OCI-LY7 (cell line): ENCODE measurements at regions not wholly inside any gene's neighbourhood (a gene's known extent, or its start where the extent isn't known, plus 50 kb on each side); places are given as distances from the start of the nearest gene placed in this dataset.
"Not testable (repeated sequence)": the region's sequence is repeated elsewhere in the genome, so short reads cannot be mapped to it uniquely, and the experiment has no call there.

ENCODE experiments used
- BruUV-seq: library from RNA; stranded (reverse); fragments of 400-500 nt; replicated peaks from 2 replicates; lab custom pipeline; 2021; lab: Mats Ljungman, UMichigan
- CTCF ChIA-PET: fragments of 300-600 bp; sonication (Branson Sonifier 250); formaldehyde crosslinking; loops from one replicate; lab custom pipeline; 2022; ENCODE audit warnings: antibody characterized with exemption; ENCODE audit not compliant: unreplicated experiment; lab: Charles Lee
- POLR2A ChIA-PET: fragments of 300-600 bp; sonication (Branson Sonifier 250); formaldehyde crosslinking; loops from one replicate; lab custom pipeline; 2022; ENCODE audit warnings: antibody characterized with exemption; lab: Charles Lee
- DNase-seq: peaks from one replicate; pipeline ENCODE4 v3.0.0-alpha.2; 2015; ENCODE audit warnings: low spot score
- H2AFZ ChIP-seq: fragments of 200-600 bp; sonication (generic), shearing (Covaris generic); 2 replicates; pipeline ENCODE4 v1.6.1; 2014; ENCODE audit warnings: mild to moderate bottlenecking, antibody characterized with exemption, low read length, moderate library complexity
- H3K27ac ChIP-seq: fragments of 200-600 bp; sonication (generic); 2 replicates; pipeline ENCODE4 v1.5.1; 2014; ENCODE audit warnings: mixed run types, low read depth, mild to moderate bottlenecking, moderate library complexity, low read length, inconsistent platforms; ENCODE audit not compliant: poor library complexity, severe bottlenecking
- H3K36me3 ChIP-seq: fragments of 200-600 bp; sonication (generic); 2 replicates; pipeline ENCODE4 v1.6.1; 2014; ENCODE audit warnings: mild to moderate bottlenecking, antibody characterized with exemption, low read length, moderate library complexity, mixed read lengths; ENCODE audit not compliant: insufficient read depth
- H3K4me1 ChIP-seq: fragments of 200-600 bp; sonication (generic); 2 replicates; pipeline ENCODE4 v1.5.1; 2014; ENCODE audit warnings: mild to moderate bottlenecking, low read length; ENCODE audit not compliant: insufficient read depth, poor library complexity, severe bottlenecking
- H3K4me2 ChIP-seq: fragments of 200-600 bp; sonication (generic); 2 replicates; pipeline ENCODE4 v1.6.1; 2014; ENCODE audit warnings: mild to moderate bottlenecking, low read length
- H3K4me3 ChIP-seq: fragments of 200-600 bp; sonication (generic); 2 replicates; pipeline ENCODE4 v1.5.1; 2014; ENCODE audit warnings: mild to moderate bottlenecking, low read depth, low read length; ENCODE audit not compliant: poor library complexity, severe bottlenecking
- H3K79me2 ChIP-seq: fragments of 200-600 bp; sonication (generic); 2 replicates; pipeline ENCODE4 v1.6.1; 2016; ENCODE audit warnings: low read depth, mild to moderate bottlenecking, low read length, moderate library complexity, mixed read lengths; ENCODE audit not compliant: insufficient read depth
- H3K9me2 ChIP-seq: fragments of 200-600 bp; sonication (generic); 2 replicates; pipeline ENCODE4 v1.6.1; 2016; ENCODE audit warnings: mild to moderate bottlenecking, low read length, mixed read lengths; ENCODE audit not compliant: insufficient read depth
- H3K9me3 ChIP-seq: fragments of 200-600 bp; sonication (generic); 2 replicates; pipeline ENCODE4 v1.6.1; 2014; ENCODE audit warnings: mild to moderate bottlenecking, mixed run types, low read length, mixed read lengths
- H4K20me1 ChIP-seq: fragments of 200-600 bp; sonication (generic); 2 replicates; pipeline ENCODE4 v1.6.1; 2014; ENCODE audit warnings: mild to moderate bottlenecking, antibody characterized with exemption, low read length, moderate library complexity, mixed read lengths; ENCODE audit not compliant: insufficient read depth
- EZH2phosphoT487 ChIP-seq: fragments of 200-600 bp; sonication (generic); IDR thresholded peaks from 2 replicates; pipeline ENCODE4 v1.6.1; 2018; ENCODE audit warnings: low read depth, borderline replicate concordance, mild to moderate bottlenecking, mixed run types, antibody characterized with exemption, low read length, moderate library complexity, mixed read lengths
- intact Hi-C: fragments of 100-400 bp; cut with micrococcal nuclease; formaldehyde crosslinking; loops from one replicate; pipeline ENCODE4 v1.10.0; 2022; ENCODE audit not compliant: unreplicated experiment
- TF ChIP-seq, protein P1 (sequence below): fragments of 200-600 bp; sonication (generic); conservative IDR thresholded peaks from 2 replicates; pipeline ENCODE4 v1.5.1; 2014; ENCODE audit warnings: mild to moderate bottlenecking, antibody characterized with exemption, low read length, moderate library complexity, mixed read lengths

DNA sequence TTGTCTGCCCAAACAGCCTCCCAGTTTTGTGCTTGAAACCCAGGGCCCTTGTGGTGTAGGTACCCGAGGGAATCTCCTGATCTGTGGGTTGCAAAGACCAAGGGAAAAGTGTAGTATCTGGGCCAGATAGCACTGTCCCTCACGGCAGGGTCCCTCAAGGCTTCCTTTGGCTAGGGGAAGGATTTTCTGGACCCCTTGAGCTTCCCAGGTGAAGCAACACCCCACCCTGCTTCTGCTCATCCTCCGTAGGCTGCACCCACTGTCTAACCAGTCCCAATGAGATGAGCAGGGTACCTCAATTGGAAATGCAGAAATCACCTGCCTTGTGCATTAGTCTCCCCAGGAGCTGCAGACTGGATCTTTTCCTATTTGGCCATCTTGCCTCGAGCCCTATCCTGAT is 791.8 kb upstream of the MANEA start:
- no peaks in the 10 kb centered on the region for H3K4me1 ChIP-seq
- intact Hi-C loops: no loop called here
- H3K79me2 ChIP-seq: no peaks in the 10 kb centered on the region
- no peak overlapping the region for H3K27ac ChIP-seq
- no peak for TF ChIP-seq EZH2phosphoT487
- no peak overlapping the region for H3K4me3 ChIP-seq
- H3K36me3 ChIP-seq: no peaks in the 10 kb centered on the region
- no peak overlapping the region for H2AFZ ChIP-seq
- CTCF ChIA-PET: no interaction called here
- POLR2A ChIA-PET: no interaction called here
- H3K9me2 ChIP-seq: no peaks in the 10 kb centered on the region
- no peak for DNase-seq
- no peaks in the 10 kb centered on the region for H4K20me1 ChIP-seq
- BruUV-seq: no TSS peak
- H3K9me3 ChIP-seq: no peaks in the 10 kb centered on the region
- no peak overlapping the region for H3K4me2 ChIP-seq

DNA sequence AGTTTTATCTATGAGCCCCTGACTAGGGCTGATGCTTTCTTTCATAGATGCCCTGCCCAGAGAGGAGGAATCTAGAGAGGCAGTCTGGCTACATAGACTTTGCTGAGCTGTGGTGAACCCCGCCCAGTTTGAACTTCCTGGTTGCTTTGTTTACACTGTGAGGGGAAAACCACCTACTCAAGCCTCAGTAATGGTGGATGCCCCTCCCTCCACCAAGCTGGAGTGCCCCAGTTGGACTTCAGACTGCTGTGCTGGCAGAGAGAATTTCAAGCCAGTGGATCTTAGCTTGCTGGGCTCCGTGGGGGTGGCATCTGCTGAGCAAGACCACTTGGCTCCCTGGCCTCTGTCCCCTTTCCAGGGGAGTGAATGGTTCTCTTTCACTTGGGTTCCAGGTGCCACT is 792.3 kb upstream of the MANEA start:
- H3K9me2 ChIP-seq, H3K4me2 ChIP-seq, H3K27ac ChIP-seq, BruUV-seq, DNase-seq, H2AFZ ChIP-seq, H3K9me3 ChIP-seq, CTCF ChIA-PET, POLR2A ChIA-PET, H4K20me1 ChIP-seq, H3K36me3 ChIP-seq, H3K4me3 ChIP-seq, H3K79me2 ChIP-seq, H3K4me1 ChIP-seq, intact Hi-C loops: not testable (repeated sequence)

DNA sequence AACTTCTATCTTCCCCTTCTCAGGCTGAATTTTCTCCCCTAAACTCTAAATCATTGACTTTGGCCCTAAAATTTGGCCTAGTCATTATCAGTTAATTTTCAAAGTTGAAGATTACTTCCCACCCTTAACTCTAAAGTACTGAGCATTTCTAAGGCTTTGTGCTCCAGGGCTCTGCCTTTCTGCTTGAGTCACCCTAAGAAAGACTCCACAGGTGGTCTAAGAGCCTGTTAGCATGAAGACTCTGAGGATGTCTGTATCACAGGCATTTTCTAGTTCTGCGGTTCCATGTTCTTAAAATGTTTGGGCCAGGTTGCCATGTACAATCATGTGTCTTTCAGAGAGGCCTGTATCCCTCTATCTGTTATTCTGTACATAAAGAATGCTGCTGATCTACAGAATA is 808.1 kb upstream of the MANEA start:
- Histone ChIP-seq H3K4me3 (no peak overlapping the region), H3K9me2 (no peaks in the 10 kb centered on the region; the same call in 1 of the 2 replicates), H3K36me3 (no peaks in the 10 kb centered on the region), H4K20me1 (no peaks in the 10 kb centered on the region), H3K79me2 (no peaks in the 10 kb centered on the region), H3K27ac (no peak overlapping the region), H2AFZ (no peak overlapping the region), H3K9me3 (no peaks in the 10 kb centered on the region), H3K4me1 (no peaks in the 10 kb centered on the region), H3K4me2 (no peak overlapping the region)
- ChIA-PET POLR2A (no interaction called here), CTCF (no interaction called here)
- no TSS peak for BruUV-seq
- TF ChIP-seq, protein P1, sequence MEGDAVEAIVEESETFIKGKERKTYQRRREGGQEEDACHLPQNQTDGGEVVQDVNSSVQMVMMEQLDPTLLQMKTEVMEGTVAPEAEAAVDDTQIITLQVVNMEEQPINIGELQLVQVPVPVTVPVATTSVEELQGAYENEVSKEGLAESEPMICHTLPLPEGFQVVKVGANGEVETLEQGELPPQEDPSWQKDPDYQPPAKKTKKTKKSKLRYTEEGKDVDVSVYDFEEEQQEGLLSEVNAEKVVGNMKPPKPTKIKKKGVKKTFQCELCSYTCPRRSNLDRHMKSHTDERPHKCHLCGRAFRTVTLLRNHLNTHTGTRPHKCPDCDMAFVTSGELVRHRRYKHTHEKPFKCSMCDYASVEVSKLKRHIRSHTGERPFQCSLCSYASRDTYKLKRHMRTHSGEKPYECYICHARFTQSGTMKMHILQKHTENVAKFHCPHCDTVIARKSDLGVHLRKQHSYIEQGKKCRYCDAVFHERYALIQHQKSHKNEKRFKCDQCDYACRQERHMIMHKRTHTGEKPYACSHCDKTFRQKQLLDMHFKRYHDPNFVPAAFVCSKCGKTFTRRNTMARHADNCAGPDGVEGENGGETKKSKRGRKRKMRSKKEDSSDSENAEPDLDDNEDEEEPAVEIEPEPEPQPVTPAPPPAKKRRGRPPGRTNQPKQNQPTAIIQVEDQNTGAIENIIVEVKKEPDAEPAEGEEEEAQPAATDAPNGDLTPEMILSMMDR: no peak
- no peak for TF ChIP-seq EZH2phosphoT487
- no peak for DNase-seq
- intact Hi-C loops: no loop called here

DNA sequence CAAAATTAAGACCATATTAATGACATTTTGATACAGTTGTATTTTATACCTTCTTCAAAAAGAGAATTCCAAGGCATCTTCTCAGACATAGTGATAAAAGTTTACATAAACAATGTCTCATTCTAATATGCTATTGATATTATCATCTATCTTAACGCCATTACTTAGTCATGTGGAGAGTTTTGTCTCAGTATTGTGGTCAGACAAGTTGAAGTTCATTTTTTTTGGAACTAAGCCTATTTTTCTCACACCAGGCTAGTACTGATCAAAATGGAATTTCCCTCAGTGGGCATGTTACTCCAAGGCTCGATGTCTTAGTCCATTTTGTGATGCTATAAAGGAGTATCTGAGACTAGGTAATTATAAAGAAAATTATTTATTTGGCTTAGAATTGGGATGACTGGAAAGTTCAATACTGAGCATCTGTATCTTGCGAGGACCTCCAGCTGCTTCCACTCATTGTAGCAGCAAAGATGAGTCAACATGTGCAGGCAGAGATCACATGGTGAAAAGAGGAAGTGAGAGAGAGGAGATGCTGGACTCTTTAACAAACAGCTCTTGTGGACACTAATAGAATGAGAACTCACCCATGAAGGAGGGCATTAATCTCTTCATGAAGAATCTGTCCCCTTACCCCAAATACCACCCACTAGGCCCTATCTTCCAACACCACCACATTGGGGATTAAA is 825.5 kb upstream of the MANEA start:
- H3K79me2 ChIP-seq: no peaks in the 10 kb centered on the region
- no TSS peak for BruUV-seq
- no peaks in the 10 kb centered on the region for H3K36me3 ChIP-seq
- no peak overlapping the region for H3K27ac ChIP-seq
- H3K9me2 ChIP-seq: no peaks in the 10 kb centered on the region
- H3K4me2 ChIP-seq: no peak overlapping the region
- ChIA-PET POLR2A (no interaction called here), CTCF (no interaction called here)
- H3K4me3 ChIP-seq: no peak overlapping the region
- DNase-seq: no peak
- no peaks in the 10 kb centered on the region for H3K9me3 ChIP-seq
- no peaks in the 10 kb centered on the region for H4K20me1 ChIP-seq
- H2AFZ ChIP-seq: no peak overlapping the region
- no peaks in the 10 kb centered on the region for H3K4me1 ChIP-seq
- intact Hi-C loops: no loop called here
- no peak for TF ChIP-seq EZH2phosphoT487
- TF ChIP-seq, protein P1: no peak
